H1 (cell line): ENCODE measurements at regions not wholly inside any gene's neighbourhood (a gene's known extent, or its start where the extent isn't known, plus 50 kb on each side); places are given as distances from the start of the nearest gene placed in this dataset.

ENCODE experiments used
- CTCF ChIA-PET: fragments of 300-600 bp; sonication (Branson Sonifier 250); formaldehyde crosslinking; loops from one replicate; lab custom pipeline; 2021; ENCODE audit not compliant: partially characterized antibody; lab: Charles Lee
- POLR2A ChIA-PET: fragments of 300-600 bp; sonication (Branson Sonifier 250); formaldehyde crosslinking; loops from one replicate; lab custom pipeline; 2021; ENCODE audit warnings: inconsistent platforms; ENCODE audit not compliant: partially characterized antibody; lab: Charles Lee
- DNase-seq, 2 experiments: peaks; one replicate each; pipeline versions ENCODE4 v3.0.0 to v3.0.0-alpha.2; 2010 to 2022; ENCODE audit warnings: low spot score in 2 of 2, low read depth in 1 of 2, mixed read lengths in 1 of 2
- FAIRE-seq: peaks from 2 replicates; lab custom pipeline; 2011; peaks lifted over from hg19 to GRCh38; lab: Jason Lieb, UNC
- H2AFZ ChIP-seq: 2 replicates; pipeline ENCODE4 v1.8.1; 2012; ENCODE audit warnings: low read length, inconsistent platforms
- H2AK5ac ChIP-seq: 2 replicates; pipeline ENCODE4 v1.6.1; 2013; ENCODE audit warnings: low read depth, low read length
- H2BK120ac ChIP-seq: replicated peaks from 2 replicates; pipeline ENCODE3; 2013; ENCODE audit warnings: low read depth, low read length, inconsistent platforms
- H2BK12ac ChIP-seq: 2 replicates; pipeline ENCODE4 v1.6.1; 2013; ENCODE audit warnings: low read depth, low read length
- H2BK15ac ChIP-seq: 2 replicates; pipeline ENCODE4 v1.6.1; 2013; ENCODE audit warnings: low read length
- H2BK20ac ChIP-seq: 2 replicates; pipeline ENCODE4 v1.6.1; 2013; ENCODE audit warnings: low read length
- H2BK5ac ChIP-seq: 2 replicates; pipeline ENCODE4 v1.6.1; 2013; ENCODE audit warnings: low read depth, low read length
- H3K14ac ChIP-seq: 2 replicates; pipeline ENCODE4 v1.6.1; 2013; ENCODE audit warnings: inconsistent platforms; ENCODE audit not compliant: insufficient read length
- H3K18ac ChIP-seq: 2 replicates; pipeline ENCODE4 v1.6.1; 2013; ENCODE audit warnings: low read length; ENCODE audit errors: extremely low read depth
- H3K23ac ChIP-seq: 2 replicates; pipeline ENCODE4 v1.6.1; 2013; ENCODE audit warnings: inconsistent platforms; ENCODE audit not compliant: insufficient read length
- H3K23me2 ChIP-seq: 2 replicates; pipeline ENCODE4 v1.6.1; 2013; ENCODE audit warnings: low read depth, low read length
- H3K27ac ChIP-seq: 2 replicates; pipeline ENCODE4 v1.6.1; 2011; ENCODE audit warnings: low read depth, low read length, inconsistent platforms
- H3K27me3 ChIP-seq, 4 experiments: replicated peaks in 1 of 4; 1 replicate in 1 of 4; 2 replicates in 3 of 4; pipeline versions ENCODE4 v1.6.1 to v1.8.1; 2011 to 2013; ENCODE audit warnings: low read length in 3 of 4, mild to moderate bottlenecking in 3 of 4, inconsistent platforms in 2 of 4, mixed read lengths in 2 of 4, moderate library complexity in 1 of 4; ENCODE audit not compliant: control insufficient read depth in 3 of 4, insufficient read depth in 3 of 4; ENCODE audit errors: extremely low read depth in 1 of 4
- H3K36me3 ChIP-seq, 4 experiments: 2 replicates each; pipeline versions ENCODE4 v1.6.1 to v1.8.1; 2011 to 2013; ENCODE audit warnings: mild to moderate bottlenecking in 4 of 4, low read length in 3 of 4, moderate library complexity in 2 of 4, control low read depth in 1 of 4, inconsistent platforms in 1 of 4; ENCODE audit not compliant: insufficient read depth in 4 of 4, control insufficient read depth in 2 of 4
- H3K4ac ChIP-seq: replicated peaks from 2 replicates; pipeline ENCODE3; 2013; ENCODE audit warnings: low read length, low read depth, mixed read lengths, inconsistent platforms; ENCODE audit not compliant: insufficient read length
- H3K4me1 ChIP-seq, 4 experiments: replicated peaks in 1 of 4; 1 replicate in 1 of 4; 2 replicates in 3 of 4; pipeline versions ENCODE4 v1.6.1 to v1.8.1; 2011 to 2013; ENCODE audit warnings: low read length in 3 of 4, inconsistent platforms in 2 of 4, mixed read lengths in 1 of 4; ENCODE audit not compliant: insufficient read depth in 4 of 4, control insufficient read depth in 3 of 4
- H3K4me2 ChIP-seq, 2 experiments: 2 replicates each; pipeline versions ENCODE4 v1.6.1 to v1.8.1; 2011 to 2013; ENCODE audit warnings: low read depth in 2 of 2, low read length in 2 of 2, control low read depth in 1 of 2, inconsistent platforms in 1 of 2, mild to moderate bottlenecking in 1 of 2; ENCODE audit not compliant: insufficient read depth in 1 of 2
- H3K4me3 ChIP-seq, 4 experiments: fragments of 200-600, 300-600 bp in 1 of 4; sonication (generic), shearing (Covaris generic), sonication (Bioruptor Twin) in 1 of 4; 2 replicates each; pipeline versions ENCODE4 v1.5.1 to v1.8.1; 2011 to 2016; ENCODE audit warnings: low read length in 4 of 4, low read depth in 3 of 4, control low read depth in 2 of 4, inconsistent platforms in 2 of 4, mild to moderate bottlenecking in 2 of 4, mixed read lengths in 1 of 4, moderate library complexity in 1 of 4; ENCODE audit not compliant: insufficient read depth in 2 of 4; ENCODE audit errors: extremely low read depth in 1 of 4
- H3K56ac ChIP-seq: replicated peaks from 2 replicates; pipeline ENCODE3; 2013; ENCODE audit warnings: low read depth, mild to moderate bottlenecking, mixed read lengths, low read length, inconsistent platforms; ENCODE audit not compliant: insufficient read length
- H3K79me1 ChIP-seq: 2 replicates; pipeline ENCODE4 v1.6.1; 2013; ENCODE audit warnings: low read depth, low read length, control low read depth
- H3K79me2 ChIP-seq, 2 experiments: 2 replicates each; pipeline versions ENCODE4 v1.6.1 to v1.8.1; 2012 to 2013; ENCODE audit warnings: low read length in 2 of 2, mild to moderate bottlenecking in 2 of 2, inconsistent platforms in 1 of 2; ENCODE audit not compliant: insufficient read depth in 2 of 2, control insufficient read depth in 1 of 2
- H3K9ac ChIP-seq, 4 experiments: replicated peaks in 1 of 4; 1 replicate in 1 of 4; 2 replicates in 3 of 4; pipeline versions ENCODE4 v1.6.1 to v1.8.1; 2011 to 2013; ENCODE audit warnings: low read depth in 3 of 4, low read length in 3 of 4, control low read depth in 2 of 4, mild to moderate bottlenecking in 2 of 4, moderate library complexity in 2 of 4, inconsistent platforms in 1 of 4; ENCODE audit errors: extremely low read depth in 1 of 4
- H3K9me3 ChIP-seq, 2 experiments: 2 replicates each; pipeline versions ENCODE4 v1.6.1 to v1.8.1; 2012 to 2013; ENCODE audit warnings: mild to moderate bottlenecking in 2 of 2, moderate library complexity in 2 of 2, control low read depth in 1 of 2, inconsistent platforms in 1 of 2, low read depth in 1 of 2, low read length in 1 of 2, mixed read lengths in 1 of 2; ENCODE audit not compliant: insufficient read depth in 2 of 2
- H4K20me1 ChIP-seq, 2 experiments: replicated peaks in 1 of 2; 2 replicates each; pipeline versions ENCODE3 to v1.8.1; 2011 to 2013; ENCODE audit warnings: inconsistent platforms in 2 of 2, low read length in 2 of 2, mild to moderate bottlenecking in 1 of 2; ENCODE audit not compliant: insufficient read depth in 2 of 2, control insufficient read depth in 1 of 2
- H4K5ac ChIP-seq: 2 replicates; pipeline ENCODE4 v1.6.1; 2013; ENCODE audit warnings: low read length, low read depth, mixed read lengths, inconsistent platforms; ENCODE audit not compliant: insufficient read length
- H4K8ac ChIP-seq: 2 replicates; pipeline ENCODE4 v1.8.0; 2013; ENCODE audit warnings: mild to moderate bottlenecking, moderate library complexity, low read length, inconsistent platforms; ENCODE audit not compliant: insufficient read depth; ENCODE audit errors: extremely low read depth
- H4K91ac ChIP-seq: replicated peaks from 2 replicates; pipeline ENCODE3; 2013; ENCODE audit warnings: low read length, mixed read lengths, inconsistent platforms; ENCODE audit not compliant: insufficient read length
- FOSL1 ChIP-seq: IDR thresholded peaks from 2 replicates; pipeline ENCODE4 v1.6.1; 2011; ENCODE audit warnings: mild to moderate bottlenecking, low read depth, low read length, moderate library complexity; ENCODE audit not compliant: insufficient read depth
- HDAC2 ChIP-seq, 2 experiments: fragments of 300-600 bp in 1 of 2; sonication (generic) in 1 of 2; IDR thresholded peaks; 2 replicates each; pipeline ENCODE4 v1.6.1; 2011 to 2012; ENCODE audit warnings: low read depth in 2 of 2, low read length in 2 of 2, mild to moderate bottlenecking in 2 of 2, moderate library complexity in 2 of 2, borderline replicate concordance in 1 of 2, inconsistent platforms in 1 of 2
- JUND ChIP-seq: IDR thresholded peaks from 2 replicates; pipeline ENCODE4 v1.6.1; 2011; ENCODE audit warnings: mild to moderate bottlenecking, improper control_type of control experiment, low read length
- POLR2AphosphoS5 ChIP-seq: IDR thresholded peaks from 2 replicates; pipeline ENCODE4 v1.6.1; 2011; ENCODE audit warnings: low read depth, low read length
- RBBP5 ChIP-seq: IDR thresholded peaks from 2 replicates; pipeline ENCODE4 v1.7.1; 2012; ENCODE audit warnings: low read depth, mild to moderate bottlenecking, inconsistent platforms, low read length, moderate library complexity, borderline replicate concordance
- SAP30 ChIP-seq: fragments of 300-600 bp; sonication (generic); IDR thresholded peaks from 2 replicates; pipeline ENCODE4 v1.7.1; 2012; ENCODE audit warnings: low read length, moderate library complexity, mild to moderate bottlenecking, inconsistent platforms; ENCODE audit not compliant: insufficient read depth, insufficient replicate concordance
- TAF7 ChIP-seq: optimal IDR thresholded peaks from 2 replicates; pipeline ENCODE3; 2011; ENCODE audit warnings: low read depth, mild to moderate bottlenecking, inconsistent platforms, low read length, moderate library complexity, borderline replicate concordance
- TBP ChIP-seq: IDR thresholded peaks from 2 replicates; pipeline ENCODE4 v1.6.1; 2011; ENCODE audit warnings: low read depth, low read length, improper control_type of control experiment
- WGBS, 2 experiments: shearing (Covaris generic) in 1 of 2; methylation state at CpG; one replicate each; pipeline versions ENCODE4 v1.1.6 to v1.1.7; 2013 to 2015; ENCODE audit warnings: low lambda C conversion rate in 2 of 2, mixed read lengths in 2 of 2, inconsistent platforms in 1 of 2, low coverage in 1 of 2, missing lambda C conversion rate in 1 of 2; ENCODE audit not compliant: insufficient replicate concordance in 2 of 2, insufficient coverage in 1 of 2, insufficient read length in 1 of 2; ENCODE audit errors: extremely low coverage in 1 of 2, missing lambda C conversion rate in 1 of 2; 5-methylcytosine and 5-hydroxymethylcytosine counted together
- TF ChIP-seq, protein P1 (sequence below), 3 experiments: IDR thresholded peaks; 1 replicate in 2 of 3; 2 replicates in 1 of 3; pipeline versions ENCODE4 v1.5.1 to v1.6.1; 2011; ENCODE audit warnings: low read length in 3 of 3, mild to moderate bottlenecking in 3 of 3, inconsistent platforms in 2 of 3, low read depth in 1 of 3, moderate library complexity in 1 of 3; ENCODE audit not compliant: insufficient read depth in 1 of 3; ENCODE audit errors: control extremely low read depth in 1 of 3
- TF ChIP-seq, protein P2 (sequence below): IDR thresholded peaks from 2 replicates; pipeline ENCODE4 v1.6.1; 2012; ENCODE audit warnings: low read length, inconsistent platforms

DNA sequence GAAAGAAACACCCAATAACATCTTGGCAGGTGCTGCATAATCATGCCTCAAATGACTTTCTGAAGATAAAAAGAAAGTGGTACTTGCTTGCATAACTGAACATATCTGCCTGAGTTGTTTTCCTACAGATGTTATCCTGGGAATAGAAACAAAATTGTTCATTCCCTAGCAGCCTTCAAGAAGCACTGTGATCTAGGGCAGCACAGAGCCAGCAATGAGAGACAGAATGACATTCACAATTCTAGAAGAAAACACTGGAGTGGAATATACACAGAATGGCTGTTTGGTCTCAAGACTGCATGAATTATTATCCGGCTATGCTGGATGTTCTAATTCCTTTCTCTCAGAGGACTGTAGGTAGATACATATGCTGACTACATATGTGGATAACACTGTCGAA, 790.9 kb downstream of the PDHA2 start:
- H2BK12ac ChIP-seq, result no peak overlapping the region
- DNase-seq (no peak), FAIRE-seq (no peak)
- ChIA-PET CTCF (no interaction called here), POLR2A (no interaction called here)
- no peak overlapping the region for H3K4me2 ChIP-seq
- no peaks in the 10 kb centered on the region for H3K79me2 ChIP-seq
- no peaks in the 10 kb centered on the region for H3K27me3 ChIP-seq
- no peaks in the 10 kb centered on the region for H3K4me1 ChIP-seq
- H3K9ac ChIP-seq, result no peak overlapping the region
- H3K23ac ChIP-seq, result no peak overlapping the region
- no peak overlapping the region for H2AK5ac ChIP-seq
- H2BK120ac ChIP-seq, result no peak overlapping the region
- H4K5ac ChIP-seq, result no peak overlapping the region
- H4K91ac ChIP-seq, result no peak overlapping the region
- no peak overlapping the region for H4K8ac ChIP-seq
- H3K23me2 ChIP-seq, result no peaks in the 10 kb centered on the region
- no peak overlapping the region for H3K4ac ChIP-seq
- no peaks in the 10 kb centered on the region for H3K9me3 ChIP-seq
- no peak overlapping the region for H2BK5ac ChIP-seq
- no peak overlapping the region for H3K18ac ChIP-seq
- no peak overlapping the region for H3K27ac ChIP-seq
- H3K79me1 ChIP-seq, result no peaks in the 10 kb centered on the region
- H2BK15ac ChIP-seq, result no peak overlapping the region
- WGBS, 2 experiments, result 92% methylated on average over 2 of the region's 2 CpGs; no CpG with 5 or more reads in 1 of the 2 experiments
- no peak overlapping the region for H2BK20ac ChIP-seq
- no peak overlapping the region for H3K14ac ChIP-seq
- no peaks in the 10 kb centered on the region for H4K20me1 ChIP-seq
- no peak overlapping the region for H3K56ac ChIP-seq
- H2AFZ ChIP-seq, result no peak overlapping the region
- no peaks in the 10 kb centered on the region for H3K36me3 ChIP-seq
- no peak overlapping the region for H3K4me3 ChIP-seq
- TF ChIP-seq, protein P1, sequence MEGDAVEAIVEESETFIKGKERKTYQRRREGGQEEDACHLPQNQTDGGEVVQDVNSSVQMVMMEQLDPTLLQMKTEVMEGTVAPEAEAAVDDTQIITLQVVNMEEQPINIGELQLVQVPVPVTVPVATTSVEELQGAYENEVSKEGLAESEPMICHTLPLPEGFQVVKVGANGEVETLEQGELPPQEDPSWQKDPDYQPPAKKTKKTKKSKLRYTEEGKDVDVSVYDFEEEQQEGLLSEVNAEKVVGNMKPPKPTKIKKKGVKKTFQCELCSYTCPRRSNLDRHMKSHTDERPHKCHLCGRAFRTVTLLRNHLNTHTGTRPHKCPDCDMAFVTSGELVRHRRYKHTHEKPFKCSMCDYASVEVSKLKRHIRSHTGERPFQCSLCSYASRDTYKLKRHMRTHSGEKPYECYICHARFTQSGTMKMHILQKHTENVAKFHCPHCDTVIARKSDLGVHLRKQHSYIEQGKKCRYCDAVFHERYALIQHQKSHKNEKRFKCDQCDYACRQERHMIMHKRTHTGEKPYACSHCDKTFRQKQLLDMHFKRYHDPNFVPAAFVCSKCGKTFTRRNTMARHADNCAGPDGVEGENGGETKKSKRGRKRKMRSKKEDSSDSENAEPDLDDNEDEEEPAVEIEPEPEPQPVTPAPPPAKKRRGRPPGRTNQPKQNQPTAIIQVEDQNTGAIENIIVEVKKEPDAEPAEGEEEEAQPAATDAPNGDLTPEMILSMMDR (IDR thresholded peaks at IDR 0.05; ENCODE audit: control extremely low read depth in 1 of 3, insufficient read depth in 1 of 3, low read depth in 1 of 3, low read length in 3 of 3), result no peak
- TF ChIP-seq JUND (no peak), RBBP5 (no peak), TBP (no peak), FOSL1 (no peak), SAP30 (no peak), POLR2AphosphoS5 (no peak), TAF7 (no peak), HDAC2 (IDR thresholded peaks at IDR 0.05; ENCODE audit: borderline replicate concordance in 1 of 2, low read depth in 2 of 2, low read length in 2 of 2) (no peak)
- TF ChIP-seq, protein P2, sequence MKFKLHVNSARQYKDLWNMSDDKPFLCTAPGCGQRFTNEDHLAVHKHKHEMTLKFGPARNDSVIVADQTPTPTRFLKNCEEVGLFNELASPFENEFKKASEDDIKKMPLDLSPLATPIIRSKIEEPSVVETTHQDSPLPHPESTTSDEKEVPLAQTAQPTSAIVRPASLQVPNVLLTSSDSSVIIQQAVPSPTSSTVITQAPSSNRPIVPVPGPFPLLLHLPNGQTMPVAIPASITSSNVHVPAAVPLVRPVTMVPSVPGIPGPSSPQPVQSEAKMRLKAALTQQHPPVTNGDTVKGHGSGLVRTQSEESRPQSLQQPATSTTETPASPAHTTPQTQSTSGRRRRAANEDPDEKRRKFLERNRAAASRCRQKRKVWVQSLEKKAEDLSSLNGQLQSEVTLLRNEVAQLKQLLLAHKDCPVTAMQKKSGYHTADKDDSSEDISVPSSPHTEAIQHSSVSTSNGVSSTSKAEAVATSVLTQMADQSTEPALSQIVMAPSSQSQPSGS, result no peak
